ENCODE measurements at regions not wholly inside any gene's neighbourhood (a gene's known extent, or its start where the extent isn't known, plus 50 kb on each side); places are given as distances from the start of the nearest gene placed in this dataset.

GRCh38 chr6:43943781-43944250 is 173.8 kb downstream of the VEGFA start:
- DNase-seq (ENCODE audit: low spot score): no peak
- no peak overlapping the region for H3K14ac ChIP-seq (ENCODE audit: low read length)

GRCh38 chr6:43943099-43943766 is 173.2 kb downstream of the VEGFA start:
- Histone ChIP-seq H2BK5ac (ENCODE audit: low read length) (no peak overlapping the region), H3K4ac (ENCODE audit: low read length) (no peak overlapping the region), H2AK5ac (ENCODE audit: low read depth, low read length) (peak overlapping the region; percentile 22), H2BK12ac (ENCODE audit: low read length) (no peak overlapping the region), H3K4me3 (ENCODE audit: low read length in 2 of 2) (no peak overlapping the region), H3K36me3 (replicated peaks in 1 of 2; ENCODE audit: control insufficient read depth in 2 of 2, insufficient read depth in 2 of 2, low read length in 2 of 2) (no peaks in the 10 kb centered on the region), H2AFZ (ENCODE audit: low read length) (no peak overlapping the region), H3K27ac (replicated peaks; ENCODE audit: low read length) (no peak overlapping the region), H2BK120ac (ENCODE audit: low read depth, low read length) (no peak overlapping the region), H3K14ac (ENCODE audit: low read length) (no peak overlapping the region), H3K79me1 (ENCODE audit: low read depth, low read length) (no peaks in the 10 kb centered on the region), H4K8ac (ENCODE audit: low read depth, low read length) (no peak overlapping the region), H3K27me3 (ENCODE audit: control insufficient read depth in 3 of 3, insufficient read depth in 3 of 3, low read depth in 1 of 3, low read length in 3 of 3) (peaks cover 0 to 4% (median 0%) of the 10 kb centered on the region in 3 experiments), H3K4me2 (ENCODE audit: insufficient read depth, low read length, poor library complexity, severe bottlenecking) (no peak overlapping the region), H3K9ac (ENCODE audit: low read depth, low read length, poor library complexity) (no peak overlapping the region), H3K9me3 (replicated peaks in 1 of 2; ENCODE audit: control insufficient read depth in 2 of 2, insufficient read depth in 1 of 2, low read depth in 1 of 2, low read length in 2 of 2) (peaks cover 5 to 6% of the 10 kb centered on the region in 2 donors), H4K91ac (ENCODE audit: low read depth, low read length, poor library complexity) (no peak overlapping the region), H3K4me1 (ENCODE audit: control insufficient read depth in 2 of 2, insufficient read depth in 1 of 2, low read depth in 1 of 2, low read length in 2 of 2) (peaks cover 8 to 12% of the 10 kb centered on the region in 2 donors), H2BK15ac (ENCODE audit: low read length) (no peak overlapping the region), H3K18ac (ENCODE audit: low read length) (no peak overlapping the region), H3K23ac (ENCODE audit: low read depth, low read length, poor library complexity) (no peak overlapping the region)
- no CpG with 5 or more reads among the region's 5 CpGs for WGBS, 2 donors (ENCODE audit: extremely low coverage in 2 of 2, insufficient read length in 2 of 2, insufficient replicate concordance in 1 of 2)
- DNase-seq (ENCODE audit: low spot score): no peak

More at GRCh38 chr6:43943781-43944250, 173.8 kb downstream of the VEGFA start:
- H3K18ac ChIP-seq (ENCODE audit: low read length): peak overlapping the region; percentile 23
- H3K4me3 ChIP-seq (ENCODE audit: low read length in 2 of 2): no peak overlapping the region
- no peak overlapping the region for H4K8ac ChIP-seq (ENCODE audit: low read depth, low read length)
- H2BK120ac ChIP-seq (ENCODE audit: low read depth, low read length): no peak overlapping the region
- peaks cover 13 to 16% of the 10 kb centered on the region in 2 donors for H3K4me1 ChIP-seq (ENCODE audit: control insufficient read depth in 2 of 2, insufficient read depth in 1 of 2, low read depth in 1 of 2, low read length in 2 of 2)
- H3K23ac ChIP-seq (ENCODE audit: low read depth, low read length, poor library complexity): no peak overlapping the region
- peak overlapping the region; percentile 42 for H2BK12ac ChIP-seq (ENCODE audit: low read length)
- H3K27me3 ChIP-seq (ENCODE audit: control insufficient read depth in 3 of 3, insufficient read depth in 3 of 3, low read depth in 1 of 3, low read length in 3 of 3): peaks cover 0 to 3% (median 0%) of the 10 kb centered on the region in 3 experiments
- H3K36me3 ChIP-seq (replicated peaks in 1 of 2; ENCODE audit: control insufficient read depth in 2 of 2, insufficient read depth in 2 of 2, low read length in 2 of 2): no peaks in the 10 kb centered on the region
- peak overlapping the region; percentile 22 for H2AK5ac ChIP-seq (ENCODE audit: low read depth, low read length)
- no CpG with 5 or more reads among the region's 6 CpGs for WGBS, 2 donors (ENCODE audit: extremely low coverage in 2 of 2, insufficient read length in 2 of 2, insufficient replicate concordance in 1 of 2)
- H4K91ac ChIP-seq (ENCODE audit: low read depth, low read length, poor library complexity): no peak overlapping the region
- no peak overlapping the region for H2AFZ ChIP-seq (ENCODE audit: low read length)
- no peaks in the 10 kb centered on the region for H3K79me1 ChIP-seq (ENCODE audit: low read depth, low read length)
- no peak overlapping the region for H3K4me2 ChIP-seq (ENCODE audit: insufficient read depth, low read length, poor library complexity, severe bottlenecking)
- H3K9ac ChIP-seq (ENCODE audit: low read depth, low read length, poor library complexity): no peak overlapping the region
- H3K27ac ChIP-seq (replicated peaks; ENCODE audit: low read length): no peak overlapping the region
- H3K4ac ChIP-seq (ENCODE audit: low read length): peak overlapping the region; percentile 60
- no peak overlapping the region for H2BK15ac ChIP-seq (ENCODE audit: low read length)
- peaks cover 5 to 6% of the 10 kb centered on the region in 2 donors for H3K9me3 ChIP-seq (replicated peaks in 1 of 2; ENCODE audit: control insufficient read depth in 2 of 2, insufficient read depth in 1 of 2, low read depth in 1 of 2, low read length in 2 of 2)
- H2BK5ac ChIP-seq (ENCODE audit: low read length): no peak overlapping the region

- H2BK12ac ChIP-seq (ENCODE audit: low read length): no peak overlapping the region
- WGBS, 2 donors (ENCODE audit: extremely low coverage in 2 of 2, insufficient read length in 2 of 2, insufficient replicate concordance in 1 of 2): no CpG with 5 or more reads among the region's 3 CpGs
- peak overlapping the region; percentile 13 for H2BK120ac ChIP-seq (ENCODE audit: low read depth, low read length)
- H3K18ac ChIP-seq (ENCODE audit: low read length): peak overlapping the region; percentile 77
- no peak overlapping the region for H4K91ac ChIP-seq (ENCODE audit: low read depth, low read length, poor library complexity)
- H3K4me1 ChIP-seq (ENCODE audit: control insufficient read depth in 2 of 2, insufficient read depth in 1 of 2, low read depth in 1 of 2, low read length in 2 of 2): peaks cover 8 to 12% of the 10 kb centered on the region in 2 donors
- H3K79me1 ChIP-seq (ENCODE audit: low read depth, low read length): no peaks in the 10 kb centered on the region
- H2AFZ ChIP-seq (ENCODE audit: low read length): peak overlapping the region; percentile 80
- no peak for DNase-seq (ENCODE audit: low spot score)
- peak overlapping the region; percentile 49 for H2BK5ac ChIP-seq (ENCODE audit: low read length)
- no peak overlapping the region for H3K27ac ChIP-seq (replicated peaks; ENCODE audit: low read length)
- H3K9ac ChIP-seq (ENCODE audit: low read depth, low read length, poor library complexity): no peak overlapping the region
- H3K9me3 ChIP-seq (replicated peaks in 1 of 2; ENCODE audit: control insufficient read depth in 2 of 2, insufficient read depth in 1 of 2, low read depth in 1 of 2, low read length in 2 of 2): peaks cover 5 to 6% of the 10 kb centered on the region in 2 donors
- no peak overlapping the region for H3K4me3 ChIP-seq (ENCODE audit: low read length in 2 of 2)
- H4K8ac ChIP-seq (ENCODE audit: low read depth, low read length): no peak overlapping the region
- no peak overlapping the region for H3K14ac ChIP-seq (ENCODE audit: low read length)
- peak overlapping the region; percentile 78 for H2AK5ac ChIP-seq (ENCODE audit: low read depth, low read length)
- H3K4ac ChIP-seq (ENCODE audit: low read length): no peak overlapping the region
- peak overlapping the region; percentile 6 for H2BK15ac ChIP-seq (ENCODE audit: low read length)
- no peak overlapping the region for H3K23ac ChIP-seq (ENCODE audit: low read depth, low read length, poor library complexity)
- H3K27me3 ChIP-seq (ENCODE audit: control insufficient read depth in 3 of 3, insufficient read depth in 3 of 3, low read depth in 1 of 3, low read length in 3 of 3): peaks cover 0 to 8% (median 0%) of the 10 kb centered on the region in 3 experiments
- no peak overlapping the region for H3K4me2 ChIP-seq (ENCODE audit: insufficient read depth, low read length, poor library complexity, severe bottlenecking)
- no peaks in the 10 kb centered on the region for H3K36me3 ChIP-seq (replicated peaks in 1 of 2; ENCODE audit: control insufficient read depth in 2 of 2, insufficient read depth in 2 of 2, low read length in 2 of 2)
These were observed 172.6 kb downstream of the VEGFA start for GRCh38 chr6:43942616-43943015.

- no peak for DNase-seq (ENCODE audit: low spot score)
- no peak overlapping the region for H4K91ac ChIP-seq (ENCODE audit: low read depth, low read length, poor library complexity)
- H3K9me3 ChIP-seq (replicated peaks in 1 of 2; ENCODE audit: control insufficient read depth in 2 of 2, insufficient read depth in 1 of 2, low read depth in 1 of 2, low read length in 2 of 2): peaks cover 5 to 6% of the 10 kb centered on the region in 2 donors
- H2AK5ac ChIP-seq (ENCODE audit: low read depth, low read length): no peak overlapping the region
- H2BK15ac ChIP-seq (ENCODE audit: low read length): peak overlapping the region; percentile 6
- H3K4me2 ChIP-seq (ENCODE audit: insufficient read depth, low read length, poor library complexity, severe bottlenecking): no peak overlapping the region
- peak overlapping the region; percentile 80 for H2AFZ ChIP-seq (ENCODE audit: low read length)
- H3K9ac ChIP-seq (ENCODE audit: low read depth, low read length, poor library complexity): no peak overlapping the region
- no peaks in the 10 kb centered on the region for H3K36me3 ChIP-seq (replicated peaks in 1 of 2; ENCODE audit: control insufficient read depth in 2 of 2, insufficient read depth in 2 of 2, low read length in 2 of 2)
- H3K79me1 ChIP-seq (ENCODE audit: low read depth, low read length): no peaks in the 10 kb centered on the region
- peaks cover 8 to 12% of the 10 kb centered on the region in 2 donors for H3K4me1 ChIP-seq (ENCODE audit: control insufficient read depth in 2 of 2, insufficient read depth in 1 of 2, low read depth in 1 of 2, low read length in 2 of 2)
- H3K4ac ChIP-seq (ENCODE audit: low read length): no peak overlapping the region
- peak overlapping the region; percentile 49 for H2BK5ac ChIP-seq (ENCODE audit: low read length)
- H2BK120ac ChIP-seq (ENCODE audit: low read depth, low read length): no peak overlapping the region
- WGBS, 2 donors (ENCODE audit: extremely low coverage in 2 of 2, insufficient read length in 2 of 2, insufficient replicate concordance in 1 of 2): no CpG with 5 or more reads among the region's 5 CpGs
- H2BK12ac ChIP-seq (ENCODE audit: low read length): no peak overlapping the region
- no peak overlapping the region for H3K14ac ChIP-seq (ENCODE audit: low read length)
- no peak overlapping the region for H4K8ac ChIP-seq (ENCODE audit: low read depth, low read length)
- no peak overlapping the region for H3K27ac ChIP-seq (replicated peaks; ENCODE audit: low read length)
- no peak overlapping the region for H3K23ac ChIP-seq (ENCODE audit: low read depth, low read length, poor library complexity)
- H3K4me3 ChIP-seq (ENCODE audit: low read length in 2 of 2): no peak overlapping the region
- peaks cover 0 to 11% (median 0%) of the 10 kb centered on the region in 3 experiments for H3K27me3 ChIP-seq (ENCODE audit: control insufficient read depth in 3 of 3, insufficient read depth in 3 of 3, low read depth in 1 of 3, low read length in 3 of 3)
- H3K18ac ChIP-seq (ENCODE audit: low read length): no peak overlapping the region
These were observed 172.0 kb downstream of the VEGFA start for GRCh38 chr6:43942011-43942442.

All from neuronal stem cell (in vitro differentiated cells).